HG03558 (cell line): ENCODE measurements at regions not wholly inside any gene's neighbourhood (a gene's known extent, or its start where the extent isn't known, plus 50 kb on each side); places are given as distances from the start of the nearest gene placed in this dataset.

Source experiments
- ATAC-seq: cut with Tn5 transposase; IDR thresholded peaks from one replicate; pipeline ENCODE4 v1.9.1; 2021; ENCODE audit warnings: moderate number of reproducible peaks; ENCODE audit not compliant: unreplicated experiment; ENCODE audit errors: extremely low read depth

DNA sequence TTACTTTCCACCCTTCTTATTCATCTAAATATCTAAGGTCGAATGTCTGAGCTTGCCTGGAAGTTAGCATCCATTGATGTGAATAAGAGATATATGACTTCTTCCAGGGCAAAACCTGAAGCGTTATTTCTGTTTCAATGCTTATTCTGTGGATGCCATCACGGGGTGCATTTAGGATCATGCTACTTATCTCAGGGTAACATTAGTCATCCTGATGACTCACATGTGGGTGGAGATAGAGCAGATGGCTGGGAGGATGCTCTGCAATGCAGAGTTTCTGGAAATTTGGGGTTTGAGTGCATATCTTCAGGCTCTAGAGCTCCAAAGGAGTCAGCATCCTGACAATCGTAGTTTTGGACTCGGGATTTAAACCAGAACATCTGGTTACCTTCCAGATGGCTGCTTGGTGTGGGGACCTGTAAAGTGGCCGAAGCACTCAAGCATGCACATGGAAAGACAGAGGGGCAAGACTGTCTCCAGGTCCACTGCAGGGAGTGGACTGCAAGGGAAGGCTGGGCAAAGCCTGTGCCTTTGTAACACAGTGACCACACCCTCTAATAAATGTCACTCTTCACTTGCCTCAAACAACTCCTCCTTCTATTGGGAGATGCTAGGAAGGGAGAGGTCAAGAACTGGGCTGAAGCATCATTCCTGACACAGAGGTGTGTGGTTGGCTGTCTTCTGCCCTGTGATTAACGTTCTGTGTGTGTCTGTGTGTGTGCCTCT is 175.2 kb upstream of the SALL1 start:
- no peak for ATAC-seq

DNA sequence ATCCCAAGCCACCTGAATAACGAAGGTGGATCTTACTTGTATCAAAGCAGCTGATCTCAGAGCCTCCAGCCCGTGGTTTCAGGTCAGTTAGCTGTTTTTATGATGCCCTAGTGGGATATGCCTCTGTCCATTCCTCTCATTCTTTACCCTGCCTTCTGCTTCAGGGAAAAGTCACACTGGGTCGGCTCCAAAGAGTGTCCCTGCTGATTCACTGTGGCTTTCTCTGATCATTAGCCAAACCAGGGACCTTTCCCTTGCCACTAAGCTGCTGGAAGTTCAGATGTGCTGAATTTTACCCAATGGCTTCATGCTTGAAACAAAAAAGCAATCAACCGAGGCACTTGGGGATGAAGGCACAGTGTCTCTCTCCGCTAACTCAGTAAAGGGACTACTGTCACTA is 170.2 kb upstream of the SALL1 start:
- ATAC-seq, result no peak

- ATAC-seq, result no peak
These were observed 166.5 kb upstream of the SALL1 start for GRCh38 chr16:51317575-51317974.

DNA sequence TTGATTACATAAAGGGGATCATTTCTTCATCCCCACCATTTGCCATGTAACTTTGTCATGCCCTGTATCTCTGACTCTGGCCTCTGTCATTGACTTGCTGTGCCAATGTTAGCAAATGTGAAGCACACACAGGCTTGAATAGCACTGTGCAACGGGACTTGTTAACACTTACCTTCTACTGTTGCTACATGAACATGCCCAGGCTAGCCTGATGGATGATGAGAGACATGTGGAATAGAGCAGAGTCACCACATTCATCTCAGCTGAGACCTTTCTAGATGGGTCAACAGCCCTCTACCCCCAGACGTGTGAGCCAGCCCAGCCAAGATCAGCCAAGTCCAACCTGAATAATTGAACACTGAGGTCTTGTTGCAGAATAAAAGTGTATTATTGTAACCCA is 162.1 kb upstream of the SALL1 start:
- ATAC-seq, result no peak

DNA sequence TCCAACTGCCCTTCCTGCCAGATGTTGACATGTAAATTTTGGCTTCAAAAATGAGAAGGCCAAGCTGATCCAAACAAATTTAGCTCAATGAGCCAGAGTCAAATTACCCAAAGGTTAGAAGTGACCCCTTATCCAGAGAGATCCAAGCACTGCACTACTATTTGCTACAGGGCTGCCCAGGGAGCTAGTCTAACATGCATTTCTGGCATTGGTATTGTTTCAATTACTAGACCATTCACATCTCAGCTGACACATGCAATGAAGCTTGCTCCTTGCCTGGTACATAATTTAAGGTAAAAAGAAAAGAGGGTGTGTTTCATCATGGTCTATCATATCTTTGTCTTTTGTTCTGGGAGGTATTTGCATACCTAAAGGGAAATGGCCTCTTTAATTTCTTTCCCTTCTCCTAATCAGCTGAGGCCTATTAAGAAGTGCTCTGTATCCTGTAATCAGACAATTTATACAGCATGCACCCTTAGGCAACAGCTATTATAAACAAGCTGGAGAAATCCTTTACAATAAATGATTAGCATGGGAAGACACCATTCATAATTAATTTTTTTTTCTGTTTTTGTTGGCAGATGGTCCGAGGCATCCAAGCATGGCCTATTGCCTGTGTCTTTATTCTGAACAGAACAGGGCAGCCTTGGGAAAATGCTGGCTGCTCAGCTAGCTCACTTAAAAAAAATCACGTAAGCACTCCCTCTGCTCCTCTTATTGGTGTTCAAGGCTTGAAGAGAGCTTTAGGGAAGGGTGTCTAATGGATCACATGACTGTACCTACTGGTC is 161.5 kb upstream of the SALL1 start:
- no peak for ATAC-seq

- ATAC-seq, result no peak
These were observed 159.1 kb upstream of the SALL1 start for GRCh38 chr16:51310159-51310558.

- no peak for ATAC-seq
These were observed 156.0 kb upstream of the SALL1 start for GRCh38 chr16:51306886-51307595.

DNA sequence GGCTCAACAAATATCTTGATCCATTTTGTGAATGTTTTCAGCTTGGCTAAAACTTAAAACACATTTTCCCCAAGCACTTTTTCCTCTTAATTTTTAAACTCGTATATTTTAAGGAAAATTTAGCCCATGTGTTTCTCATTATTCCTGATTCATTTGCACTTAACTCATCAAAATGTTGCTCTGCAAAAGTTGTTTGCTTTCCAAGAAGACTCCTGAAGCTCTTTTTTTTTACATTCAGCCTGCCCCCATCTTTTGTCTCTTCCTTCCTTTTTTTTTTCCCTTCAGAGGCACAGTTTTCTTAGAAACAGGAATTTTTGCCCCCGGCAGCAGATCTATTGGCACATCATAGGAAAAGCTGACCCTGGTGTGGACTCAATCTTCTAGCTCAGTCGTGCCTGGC is 155.0 kb upstream of the SALL1 start:
- ATAC-seq, result no peak

- no peak for ATAC-seq
These were observed 154.3 kb upstream of the SALL1 start for GRCh38 chr16:51305337-51305736.

DNA sequence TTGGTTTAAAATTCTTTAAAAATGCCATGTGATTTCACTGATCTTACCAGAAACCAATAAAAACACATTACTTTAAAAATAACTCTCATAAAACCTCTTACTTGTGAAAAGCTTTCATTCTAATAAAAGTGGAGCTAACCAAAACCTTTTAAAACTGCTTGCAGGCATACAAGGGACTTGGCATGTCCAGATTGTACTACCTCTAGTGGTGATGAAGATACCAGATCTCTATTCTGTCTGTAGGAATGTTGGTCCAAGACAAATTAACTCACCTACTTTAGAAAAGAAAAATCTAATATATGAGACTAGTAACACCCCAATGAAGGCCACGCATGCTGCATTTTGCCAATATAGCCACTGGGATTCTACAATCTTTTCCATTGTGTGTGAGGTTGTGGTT is 151.0 kb upstream of the SALL1 start:
- ATAC-seq, result no peak

- no peak for ATAC-seq
These were observed 147.7 kb upstream of the SALL1 start for GRCh38 chr16:51298800-51299199.

DNA sequence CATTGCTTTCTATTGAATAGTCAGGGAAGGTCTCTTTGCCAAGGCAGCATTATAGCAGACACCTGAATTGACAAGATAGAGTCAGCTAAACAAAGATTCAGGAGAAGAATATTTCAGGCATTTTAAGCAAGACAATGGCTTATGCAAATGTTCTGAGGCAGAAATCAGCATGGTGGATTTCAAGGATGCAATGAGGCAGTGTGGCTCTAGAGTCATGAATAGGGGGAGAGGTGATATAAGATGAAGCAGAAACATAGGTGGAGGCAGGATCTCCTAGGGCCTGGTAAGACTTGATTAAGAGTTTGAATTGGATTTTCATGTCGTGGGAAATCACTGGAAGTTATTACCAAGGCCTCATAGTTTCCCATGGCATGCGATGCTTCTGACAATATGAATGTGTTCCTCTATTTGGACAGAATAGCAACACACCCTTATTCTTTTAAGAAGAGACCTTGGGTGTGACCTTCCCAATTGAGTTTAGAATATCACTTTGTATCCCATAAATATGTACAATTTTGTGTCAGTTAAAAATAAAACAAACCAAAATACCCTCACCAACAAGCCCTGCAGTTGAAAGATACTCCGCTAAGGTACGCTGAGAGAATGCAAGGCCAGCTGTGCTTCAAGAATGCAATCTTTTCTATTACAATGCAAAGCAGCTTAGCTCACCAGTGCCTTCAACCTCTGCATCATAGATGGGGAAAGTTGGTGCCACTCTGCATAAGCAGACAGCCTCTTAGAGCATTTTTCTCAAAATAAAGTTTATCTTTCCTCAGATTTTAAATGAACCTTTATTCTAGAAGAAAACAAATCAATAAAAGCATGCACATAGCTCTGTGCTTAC is 139.6 kb upstream of the SALL1 start:
- ATAC-seq, result no peak

DNA sequence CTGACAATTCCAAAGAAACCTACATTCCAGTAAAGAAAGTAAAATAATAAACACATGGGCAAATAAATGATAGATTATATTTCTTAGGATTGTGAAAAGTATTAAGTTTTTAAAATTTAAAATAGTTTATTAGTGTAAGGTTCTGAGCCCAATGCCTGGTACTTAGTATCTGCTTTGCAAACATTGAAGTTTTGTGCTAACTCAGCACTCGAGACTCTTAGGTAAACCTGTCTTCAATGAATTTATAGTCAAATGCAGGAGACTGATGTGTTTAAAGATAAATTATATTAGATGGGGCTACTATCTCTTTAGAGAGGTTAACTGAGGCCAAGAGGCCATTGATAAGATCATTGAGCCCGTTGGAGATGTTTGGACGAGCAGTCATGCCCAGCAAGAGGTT is 138.3 kb upstream of the SALL1 start:
- no peak for ATAC-seq

GRCh38 chr16:51287121-51287755 is 136.2 kb upstream of the SALL1 start:
- ATAC-seq, result no peak

- ATAC-seq, result no peak
These were observed 135.2 kb upstream of the SALL1 start for GRCh38 chr16:51286272-51286671.

DNA sequence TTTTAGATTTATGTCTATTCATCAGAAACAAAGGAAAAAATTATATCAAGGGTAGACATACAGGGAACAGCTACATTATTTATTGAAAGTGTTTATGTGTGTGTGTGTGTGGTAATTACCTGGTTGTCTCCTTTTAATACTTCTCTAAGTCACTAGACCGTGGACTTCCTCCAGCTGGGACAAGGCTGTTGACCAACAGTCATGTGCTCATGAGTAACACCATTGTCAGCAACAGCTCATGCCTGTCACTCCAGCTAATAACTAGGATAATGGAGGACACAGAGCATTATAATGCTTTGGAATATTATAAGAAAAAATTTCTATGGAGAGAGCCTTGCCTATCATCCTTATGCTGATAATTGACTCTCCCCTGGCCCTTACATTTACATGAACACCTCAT is 125.3 kb upstream of the SALL1 start:
- ATAC-seq, result no peak

DNA sequence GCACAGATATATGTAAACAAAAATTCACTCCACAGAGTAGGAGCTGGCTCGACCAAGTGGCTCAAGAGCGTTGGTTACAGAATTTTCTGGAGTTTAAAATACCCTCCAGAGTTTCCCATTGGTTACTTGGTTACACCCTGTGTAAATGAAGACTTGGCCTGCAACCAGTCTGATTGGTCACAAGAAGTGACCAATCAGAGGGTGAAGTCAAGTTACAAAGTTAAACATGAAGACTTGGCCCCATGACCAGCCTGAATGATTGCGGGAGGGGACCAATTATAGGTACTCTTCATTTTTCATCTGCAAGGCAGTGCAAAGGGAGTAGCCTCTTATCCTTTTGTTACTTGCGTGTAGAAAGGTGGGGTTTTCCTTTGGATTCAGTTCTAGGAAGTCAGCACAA is 121.3 kb upstream of the SALL1 start:
- no peak for ATAC-seq

DNA sequence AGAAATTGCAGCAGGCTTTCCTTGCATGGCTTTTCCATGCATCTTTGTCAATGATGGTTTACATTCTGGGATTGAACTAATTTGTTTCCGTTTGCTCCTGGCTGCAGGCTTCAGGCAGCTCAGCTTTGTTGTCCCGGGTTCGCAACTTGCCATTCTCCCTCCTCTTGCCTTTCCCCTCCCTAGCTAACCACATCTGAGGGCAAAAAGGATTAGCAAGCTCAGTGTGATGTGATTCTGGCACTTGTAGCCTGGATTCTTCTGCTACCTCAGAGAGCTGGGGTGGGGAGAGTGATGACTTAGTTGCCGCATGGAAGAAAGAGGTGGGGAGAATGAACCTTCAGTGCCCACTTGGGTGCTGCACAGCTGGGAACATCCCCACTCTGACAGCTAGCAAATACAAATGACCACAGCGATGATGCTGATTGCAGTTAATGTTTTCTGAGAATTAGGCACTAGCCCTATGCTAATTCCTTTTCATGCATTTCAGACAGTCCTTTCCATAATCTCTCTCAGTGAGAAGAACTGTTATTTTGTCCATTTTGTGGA is 120.2 kb upstream of the SALL1 start:
- ATAC-seq, result no peak

GRCh38 chr16:51268237-51268636 is 117.2 kb upstream of the SALL1 start:
- no peak for ATAC-seq

DNA sequence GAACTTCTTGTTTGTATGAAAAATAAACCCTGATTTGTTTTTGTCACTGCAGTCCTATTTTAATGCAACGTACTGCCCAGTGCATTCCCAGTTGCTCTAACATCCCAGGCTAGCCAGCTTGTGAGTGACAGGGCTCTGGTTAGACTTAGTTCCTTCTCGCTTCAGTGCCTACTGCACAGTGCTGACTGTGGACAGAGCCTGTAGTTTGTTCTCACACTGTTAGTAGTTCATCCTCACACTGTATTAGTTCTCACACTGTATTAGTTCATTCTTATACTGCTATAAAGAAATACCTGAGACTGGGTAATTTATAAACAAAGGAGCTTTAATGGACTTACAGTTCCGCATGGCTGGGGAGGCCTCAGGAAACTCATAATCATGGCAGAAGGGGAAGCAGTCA is 116.6 kb upstream of the SALL1 start:
- no peak for ATAC-seq
